Ishikawa (cell line): ENCODE measurements at regions not wholly inside any gene's neighbourhood (a gene's known extent, or its start where the extent isn't known, plus 50 kb on each side); places are given as distances from the start of the nearest gene placed in this dataset.

ENCODE experiments used
- CEBPB ChIP-seq: IDR thresholded peaks from 2 replicates; pipeline ENCODE4 v1.6.1; 2012
- CREB1 ChIP-seq: IDR thresholded peaks from 2 replicates; pipeline ENCODE4 v1.6.1; 2012; ENCODE audit warnings: low read depth
- EGR1 ChIP-seq: IDR thresholded peaks from 2 replicates; pipeline ENCODE4 v1.6.1; 2012
- EP300 ChIP-seq: IDR thresholded peaks from 2 replicates; pipeline ENCODE4 v1.6.1; 2012; ENCODE audit warnings: borderline replicate concordance
- FOXM1 ChIP-seq: IDR thresholded peaks from 2 replicates; pipeline ENCODE4 v1.6.1; 2012; ENCODE audit warnings: low read depth, borderline replicate concordance
- MAX ChIP-seq: IDR thresholded peaks from 2 replicates; pipeline ENCODE4 v1.6.1; 2012
- NFIC ChIP-seq: IDR thresholded peaks from 2 replicates; pipeline ENCODE4 v1.6.1; 2012
- RAD21 ChIP-seq: IDR thresholded peaks from 2 replicates; pipeline ENCODE4 v1.6.1; 2012; ENCODE audit warnings: low read depth
- REST ChIP-seq: IDR thresholded peaks from 2 replicates; pipeline ENCODE4 v1.6.1; 2012; ENCODE audit warnings: low read depth, mild to moderate bottlenecking
- TAF1 ChIP-seq: IDR thresholded peaks from 2 replicates; pipeline ENCODE4 v1.6.1; 2012; ENCODE audit warnings: low read depth, mild to moderate bottlenecking
- TCF12 ChIP-seq: IDR thresholded peaks from 2 replicates; pipeline ENCODE4 v1.6.1; 2012; ENCODE audit warnings: low read depth
- TEAD4 ChIP-seq: IDR thresholded peaks from 2 replicates; pipeline ENCODE4 v1.6.1; 2012
- USF1 ChIP-seq: IDR thresholded peaks from 2 replicates; pipeline ENCODE4 v1.6.1; 2012
- YY1 ChIP-seq: IDR thresholded peaks from 2 replicates; pipeline ENCODE4 v1.6.1; 2012; ENCODE audit warnings: low read depth
- ZBTB7A ChIP-seq: IDR thresholded peaks from 2 replicates; pipeline ENCODE4 v1.6.1; 2012; ENCODE audit warnings: low read depth

GRCh38 chr17:72382971-72383722 lies 262.3 kb downstream of the SOX9 start:
- TF ChIP-seq MAX, result no peak
- TF ChIP-seq EGR1, result no peak
- TF ChIP-seq USF1, result no peak
- no peak for TF ChIP-seq EP300
- TF ChIP-seq ZBTB7A, result no peak
- no peak for TF ChIP-seq TEAD4
- TF ChIP-seq RAD21, result no peak
- TF ChIP-seq YY1, result no peak
- no peak for TF ChIP-seq TCF12
- TF ChIP-seq CEBPB, result no peak
- TF ChIP-seq FOXM1, result no peak
- no peak for TF ChIP-seq NFIC
- no peak for TF ChIP-seq CREB1
- TF ChIP-seq TAF1, result no peak
- no peak for TF ChIP-seq REST

GRCh38 chr17:72385475-72385874 lies 264.7 kb downstream of the SOX9 start:
- TF ChIP-seq EGR1, result no peak
- no peak for TF ChIP-seq CREB1
- no peak for TF ChIP-seq YY1
- TF ChIP-seq TCF12, result no peak
- TF ChIP-seq ZBTB7A, result no peak
- TF ChIP-seq FOXM1, result no peak
- no peak for TF ChIP-seq RAD21
- TF ChIP-seq MAX, result no peak
- TF ChIP-seq NFIC, result no peak
- no peak for TF ChIP-seq TAF1
- TF ChIP-seq EP300, result no peak
- no peak for TF ChIP-seq TEAD4
- no peak for TF ChIP-seq USF1
- TF ChIP-seq REST, result no peak

- peak; percentile 87 for TF ChIP-seq CEBPB
Observed at GRCh38 chr17:72386173-72386572, 265.4 kb downstream of the SOX9 start.

GRCh38 chr17:72386619-72387237 lies 265.9 kb downstream of the SOX9 start:
- TF ChIP-seq NFIC (peak; percentile 77), RAD21 (no peak), ZBTB7A (peak; percentile 81; the same call in 1 of the 2 replicates), CEBPB (no peak; the same call in 1 of the 2 replicates), REST (no peak), TCF12 (0 out of 2 replicates have a peak, but pooled peaks have one; percentile 20), MAX (no peak), CREB1 (no peak), FOXM1 (no peak)
